ENCODE measurements at regions not wholly inside any gene's neighbourhood (a gene's known extent, or its start where the extent isn't known, plus 50 kb on each side); places are given as distances from the start of the nearest gene placed in this dataset.
"Not testable (repeated sequence)": the region's sequence is repeated elsewhere in the genome, so short reads cannot be mapped to it uniquely, and the experiment has no call there.

DNA sequence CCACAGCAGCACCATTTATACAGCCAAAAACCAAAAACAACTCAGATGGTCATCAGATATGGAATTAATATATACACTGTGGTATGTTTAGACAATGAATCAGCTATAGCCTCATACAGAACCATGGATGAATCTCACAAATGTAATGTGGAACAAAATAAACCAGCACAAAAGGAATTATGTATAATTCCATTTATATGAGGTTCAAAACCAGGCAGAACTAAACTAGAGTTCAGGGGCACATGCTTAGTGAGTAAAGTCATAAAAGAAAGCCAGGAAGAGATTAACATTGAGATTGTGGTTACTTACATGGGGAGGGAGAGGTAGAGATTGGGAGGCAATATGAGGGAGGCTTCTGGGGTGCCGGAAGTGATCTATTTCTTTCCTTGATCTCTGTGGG is 231.1 kb downstream of the COPRS start:
- no peak overlapping the region for H3K4me3 Mint-ChIP-seq
- H3K36me3 Mint-ChIP-seq = peaks cover 3% of the 10 kb centered on the region
- no peak overlapping the region for H3K27ac Mint-ChIP-seq
- TF ChIP-seq, protein P1, sequence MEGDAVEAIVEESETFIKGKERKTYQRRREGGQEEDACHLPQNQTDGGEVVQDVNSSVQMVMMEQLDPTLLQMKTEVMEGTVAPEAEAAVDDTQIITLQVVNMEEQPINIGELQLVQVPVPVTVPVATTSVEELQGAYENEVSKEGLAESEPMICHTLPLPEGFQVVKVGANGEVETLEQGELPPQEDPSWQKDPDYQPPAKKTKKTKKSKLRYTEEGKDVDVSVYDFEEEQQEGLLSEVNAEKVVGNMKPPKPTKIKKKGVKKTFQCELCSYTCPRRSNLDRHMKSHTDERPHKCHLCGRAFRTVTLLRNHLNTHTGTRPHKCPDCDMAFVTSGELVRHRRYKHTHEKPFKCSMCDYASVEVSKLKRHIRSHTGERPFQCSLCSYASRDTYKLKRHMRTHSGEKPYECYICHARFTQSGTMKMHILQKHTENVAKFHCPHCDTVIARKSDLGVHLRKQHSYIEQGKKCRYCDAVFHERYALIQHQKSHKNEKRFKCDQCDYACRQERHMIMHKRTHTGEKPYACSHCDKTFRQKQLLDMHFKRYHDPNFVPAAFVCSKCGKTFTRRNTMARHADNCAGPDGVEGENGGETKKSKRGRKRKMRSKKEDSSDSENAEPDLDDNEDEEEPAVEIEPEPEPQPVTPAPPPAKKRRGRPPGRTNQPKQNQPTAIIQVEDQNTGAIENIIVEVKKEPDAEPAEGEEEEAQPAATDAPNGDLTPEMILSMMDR (IDR thresholded peaks at IDR 0.05; ENCODE audit: unreplicated experiment) = no peak
- H3K4me1 Mint-ChIP-seq = no peaks in the 10 kb centered on the region
- DNase-seq (ENCODE audit: low spot score in 2 of 2, unreplicated experiment in 2 of 2) = no peak
- H3K27me3 Mint-ChIP-seq (ENCODE audit: low read depth) = peaks cover 9% of the 10 kb centered on the region
- H3K9me3 Mint-ChIP-seq = peaks cover 36% of the 10 kb centered on the region

DNA sequence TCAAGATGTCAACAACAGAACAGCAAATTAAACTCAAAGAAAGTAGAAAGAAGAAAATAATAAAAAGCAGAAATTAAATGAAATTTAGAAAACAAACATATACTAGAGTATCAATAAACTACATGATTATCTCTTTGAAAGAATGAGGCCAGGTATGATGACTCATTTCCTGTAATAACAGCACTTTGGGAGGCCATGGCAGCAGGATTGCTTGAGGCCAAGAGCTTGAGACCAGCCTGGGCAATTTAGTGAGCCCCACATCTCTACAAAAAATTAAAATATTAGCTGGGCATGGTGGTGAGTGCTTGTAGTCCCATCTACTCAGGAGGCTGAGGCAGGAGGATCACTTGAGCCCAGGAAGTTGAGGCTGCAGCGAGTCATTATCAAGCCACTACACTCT is 232.5 kb downstream of the RAB11FIP4 start:
- H3K36me3 Mint-ChIP-seq = peaks cover 3% of the 10 kb centered on the region
- H3K27me3 Mint-ChIP-seq (ENCODE audit: low read depth) = peaks cover 4% of the 10 kb centered on the region
- H3K27ac Mint-ChIP-seq = no peak overlapping the region
- peaks cover 36% of the 10 kb centered on the region for H3K9me3 Mint-ChIP-seq
- no peak for DNase-seq (ENCODE audit: low spot score in 2 of 2, unreplicated experiment in 2 of 2)
- H3K4me1 Mint-ChIP-seq = no peaks in the 10 kb centered on the region
- H3K4me3 Mint-ChIP-seq = no peak overlapping the region
- TF ChIP-seq, protein P1 (IDR thresholded peaks at IDR 0.05; ENCODE audit: unreplicated experiment) = no peak

DNA sequence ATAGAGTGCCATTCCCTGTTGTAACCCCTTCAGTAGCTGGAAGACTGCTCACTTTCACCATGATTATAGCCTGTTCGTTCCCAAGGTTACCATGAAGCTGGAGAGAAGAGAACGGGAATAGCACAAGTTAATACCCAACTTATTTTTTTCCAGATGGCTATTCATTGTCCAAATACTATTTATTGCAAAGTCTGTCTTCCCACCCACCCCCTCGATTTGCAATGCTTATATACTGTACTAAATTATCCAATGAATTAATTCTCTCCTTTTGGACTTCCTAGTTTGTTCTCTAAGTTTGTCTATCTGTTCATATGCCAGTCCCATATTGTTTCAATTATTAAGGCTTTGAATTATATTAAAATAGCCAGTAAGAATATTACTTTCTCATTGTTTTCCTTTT is 231.0 kb downstream of the RAB11FIP4 start:
- Mint-ChIP-seq H3K27ac (no peak overlapping the region), H3K27me3 (ENCODE audit: low read depth) (peaks cover 2% of the 10 kb centered on the region), H3K4me1 (no peaks in the 10 kb centered on the region), H3K36me3 (peaks cover 3% of the 10 kb centered on the region), H3K9me3 (peaks cover 36% of the 10 kb centered on the region), H3K4me3 (no peak overlapping the region)
- TF ChIP-seq, protein P1 (IDR thresholded peaks at IDR 0.05; ENCODE audit: unreplicated experiment) = no peak
- DNase-seq (ENCODE audit: low spot score in 2 of 2, unreplicated experiment in 2 of 2) = no peak

DNA sequence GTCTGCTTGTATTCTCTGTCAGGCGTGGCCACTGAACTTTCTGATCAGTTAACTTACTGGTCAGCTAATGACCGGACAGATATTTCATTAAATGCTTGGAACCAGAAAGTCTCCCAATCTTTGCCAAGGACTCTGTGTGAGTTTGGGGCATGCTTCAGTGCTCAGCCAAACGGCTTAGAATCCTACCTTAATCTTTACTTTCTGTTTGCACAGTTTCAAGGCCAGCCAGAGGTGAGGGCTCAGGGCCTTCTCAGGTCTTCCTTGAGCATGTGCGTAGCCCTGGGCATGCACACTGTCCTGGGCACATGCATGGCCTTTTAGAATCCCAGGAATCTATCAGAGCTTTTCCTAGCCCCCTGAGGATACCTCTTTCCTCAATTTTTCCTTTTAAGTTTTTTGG is 230.1 kb downstream of the RAB11FIP4 start:
- Mint-ChIP-seq H3K4me3 (no peak overlapping the region), H3K9me3 (peaks cover 32% of the 10 kb centered on the region), H3K36me3 (peaks cover 3% of the 10 kb centered on the region), H3K27me3 (ENCODE audit: low read depth) (no peaks in the 10 kb centered on the region), H3K27ac (no peak overlapping the region), H3K4me1 (no peaks in the 10 kb centered on the region)
- TF ChIP-seq, protein P1 (IDR thresholded peaks at IDR 0.05; ENCODE audit: unreplicated experiment) = no peak
- no peak for DNase-seq (ENCODE audit: low spot score in 2 of 2, unreplicated experiment in 2 of 2)

DNA sequence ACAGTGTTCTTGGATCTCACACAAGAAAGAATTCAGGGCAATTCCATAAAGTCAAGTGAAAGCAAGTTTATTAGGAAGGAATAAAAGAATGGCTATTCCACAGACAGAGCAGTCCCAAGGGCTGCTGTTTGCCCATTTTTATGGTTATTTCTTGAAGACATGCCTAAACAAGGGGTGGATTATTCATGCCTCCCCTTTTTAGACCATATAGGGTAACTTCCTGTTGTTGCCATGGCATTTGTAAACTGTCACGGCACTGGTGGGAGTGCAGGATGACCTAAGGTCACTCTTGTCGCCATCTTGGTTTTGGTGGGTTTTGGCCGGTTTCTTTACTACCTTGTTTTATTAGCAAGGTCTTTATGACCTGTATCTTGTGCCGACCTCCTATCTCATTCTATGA is 219.6 kb downstream of the RAB11FIP4 start:
- not testable (repeated sequence) for H3K27me3 Mint-ChIP-seq (ENCODE audit: low read depth); H3K36me3 Mint-ChIP-seq; H3K9me3 Mint-ChIP-seq; H3K4me1 Mint-ChIP-seq; H3K4me3 Mint-ChIP-seq; H3K27ac Mint-ChIP-seq; DNase-seq (ENCODE audit: low spot score in 2 of 2, unreplicated experiment in 2 of 2)

DNA sequence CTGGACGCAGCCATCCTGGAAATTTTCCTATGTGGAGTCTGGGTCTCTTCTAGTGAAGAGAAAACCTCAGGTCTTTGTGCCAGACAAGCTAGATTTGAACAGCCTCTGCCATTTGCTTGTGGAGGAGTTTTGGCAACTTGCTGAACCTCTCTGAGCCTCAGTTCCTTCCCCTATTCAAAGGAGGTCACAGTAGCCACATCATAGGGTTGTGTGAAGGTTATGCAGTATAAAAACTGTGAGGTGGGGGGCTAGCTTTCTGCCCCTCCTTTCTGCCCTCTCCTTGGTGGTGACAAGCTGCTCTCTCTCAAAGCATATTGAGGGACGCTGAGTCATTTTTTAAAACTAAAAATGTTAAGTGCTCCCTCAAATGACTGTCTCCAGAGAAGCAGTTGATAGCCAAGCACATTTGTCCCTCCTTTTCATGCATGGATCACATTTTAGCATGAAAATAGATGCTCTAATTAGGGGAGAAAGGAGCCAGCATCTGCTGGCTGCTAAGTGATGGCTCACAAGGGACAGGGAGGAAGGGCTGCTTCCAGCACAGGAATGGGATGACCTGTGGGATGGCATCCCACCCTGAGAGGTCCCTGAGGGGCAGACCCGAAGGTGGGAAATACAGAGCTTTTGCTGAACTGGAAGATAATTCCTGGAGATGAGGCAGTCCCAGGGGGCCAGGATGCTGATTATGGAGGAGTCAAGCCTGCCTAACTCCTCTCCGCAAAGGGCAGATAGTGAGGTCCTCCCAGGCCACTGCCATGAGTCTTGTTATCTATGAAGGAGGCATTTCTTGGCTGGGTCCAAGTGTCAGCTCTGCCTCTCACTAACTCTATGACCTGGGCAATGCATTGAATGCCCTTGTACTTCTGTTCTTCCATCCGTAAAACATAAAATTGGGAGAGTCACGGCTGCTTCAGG is 218.8 kb downstream of the RAB11FIP4 start:
- H3K4me1 Mint-ChIP-seq = no peaks in the 10 kb centered on the region
- H3K27ac Mint-ChIP-seq = no peak overlapping the region
- no peak for DNase-seq (ENCODE audit: low spot score in 2 of 2, unreplicated experiment in 2 of 2)
- H3K4me3 Mint-ChIP-seq = no peak overlapping the region
- H3K9me3 Mint-ChIP-seq = no peaks in the 10 kb centered on the region
- no peaks in the 10 kb centered on the region for H3K27me3 Mint-ChIP-seq (ENCODE audit: low read depth)
- H3K36me3 Mint-ChIP-seq = no peaks in the 10 kb centered on the region
- TF ChIP-seq, protein P1 (IDR thresholded peaks at IDR 0.05; ENCODE audit: unreplicated experiment) = no peak
